ENCODE measurements at regions not wholly inside any gene's neighbourhood (a gene's known extent, or its start where the extent isn't known, plus 50 kb on each side); places are given as distances from the start of the nearest gene placed in this dataset.

DNA sequence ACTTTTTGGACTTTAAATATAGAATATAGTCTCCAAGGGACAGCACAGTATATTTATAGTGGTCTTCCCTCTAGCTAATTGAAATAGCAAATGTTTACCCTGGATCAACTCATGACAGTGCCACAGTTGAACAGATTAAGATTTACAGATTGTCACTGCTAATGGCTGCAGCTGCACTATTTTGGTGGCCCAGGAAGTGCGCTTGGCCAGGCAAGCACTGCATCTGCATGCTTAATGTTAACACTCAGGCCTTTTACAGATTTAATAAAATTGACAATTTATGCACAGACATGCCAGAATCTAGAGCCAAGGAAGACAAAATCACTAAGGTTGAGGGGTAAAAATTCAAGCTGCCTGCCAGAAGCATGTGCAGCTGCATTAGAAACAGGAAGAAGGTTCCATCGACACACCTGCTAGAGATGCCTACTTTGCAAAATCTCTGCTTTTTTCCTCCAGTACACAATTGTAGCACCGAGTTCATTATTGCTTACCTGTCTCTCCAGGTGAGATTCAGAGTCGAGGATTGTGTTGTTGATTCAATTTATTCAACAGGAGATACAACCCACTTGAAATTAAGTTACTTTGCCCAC, 1042.3 kb upstream of the NRXN1 start:
- H3K36me3 ChIP-seq: no peaks in the 10 kb centered on the region
- ATAC-seq (no peak), DNase-seq (no peak)
- intact Hi-C loops (cut with DNase I): no loop called here
- no peaks in the 10 kb centered on the region for H3K9me3 ChIP-seq
- H3K27me3 ChIP-seq (ENCODE audit: low read depth): no peaks in the 10 kb centered on the region
- no peak overlapping the region for H3K27ac ChIP-seq
- TF ChIP-seq, protein P1, sequence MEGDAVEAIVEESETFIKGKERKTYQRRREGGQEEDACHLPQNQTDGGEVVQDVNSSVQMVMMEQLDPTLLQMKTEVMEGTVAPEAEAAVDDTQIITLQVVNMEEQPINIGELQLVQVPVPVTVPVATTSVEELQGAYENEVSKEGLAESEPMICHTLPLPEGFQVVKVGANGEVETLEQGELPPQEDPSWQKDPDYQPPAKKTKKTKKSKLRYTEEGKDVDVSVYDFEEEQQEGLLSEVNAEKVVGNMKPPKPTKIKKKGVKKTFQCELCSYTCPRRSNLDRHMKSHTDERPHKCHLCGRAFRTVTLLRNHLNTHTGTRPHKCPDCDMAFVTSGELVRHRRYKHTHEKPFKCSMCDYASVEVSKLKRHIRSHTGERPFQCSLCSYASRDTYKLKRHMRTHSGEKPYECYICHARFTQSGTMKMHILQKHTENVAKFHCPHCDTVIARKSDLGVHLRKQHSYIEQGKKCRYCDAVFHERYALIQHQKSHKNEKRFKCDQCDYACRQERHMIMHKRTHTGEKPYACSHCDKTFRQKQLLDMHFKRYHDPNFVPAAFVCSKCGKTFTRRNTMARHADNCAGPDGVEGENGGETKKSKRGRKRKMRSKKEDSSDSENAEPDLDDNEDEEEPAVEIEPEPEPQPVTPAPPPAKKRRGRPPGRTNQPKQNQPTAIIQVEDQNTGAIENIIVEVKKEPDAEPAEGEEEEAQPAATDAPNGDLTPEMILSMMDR (IDR thresholded peaks at IDR 0.05): no peak
- H3K4me3 ChIP-seq: no peak overlapping the region
- no peaks in the 10 kb centered on the region for H3K4me1 ChIP-seq

DNA sequence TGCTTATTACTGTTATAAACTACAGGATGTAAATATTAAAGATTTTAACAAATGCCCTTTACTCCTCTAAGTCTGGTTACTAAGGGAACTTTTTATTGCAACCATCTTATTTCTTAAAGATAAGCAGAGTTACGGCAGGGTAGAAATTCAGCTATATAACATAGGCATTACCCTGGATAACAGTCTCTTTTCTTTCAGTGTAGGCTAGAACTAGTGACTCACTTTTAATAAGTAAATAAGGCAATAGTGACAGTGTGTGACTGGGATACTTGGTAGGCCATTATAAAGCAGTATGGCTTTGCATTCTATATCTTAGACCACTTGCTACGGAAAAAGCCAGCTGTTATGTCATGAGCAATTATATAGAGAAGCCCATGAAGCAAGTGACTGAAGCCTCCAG, 1041.0 kb upstream of the NRXN1 start:
- H3K9me3 ChIP-seq: no peaks in the 10 kb centered on the region
- no peaks in the 10 kb centered on the region for H3K36me3 ChIP-seq
- TF ChIP-seq, protein P1 (IDR thresholded peaks at IDR 0.05): no peak
- ATAC-seq (no peak), DNase-seq (no peak)
- no peak overlapping the region for H3K4me3 ChIP-seq
- intact Hi-C loops (cut with DNase I): no loop called here
- no peak overlapping the region for H3K27ac ChIP-seq
- no peaks in the 10 kb centered on the region for H3K27me3 ChIP-seq (ENCODE audit: low read depth)
- H3K4me1 ChIP-seq: no peaks in the 10 kb centered on the region

DNA sequence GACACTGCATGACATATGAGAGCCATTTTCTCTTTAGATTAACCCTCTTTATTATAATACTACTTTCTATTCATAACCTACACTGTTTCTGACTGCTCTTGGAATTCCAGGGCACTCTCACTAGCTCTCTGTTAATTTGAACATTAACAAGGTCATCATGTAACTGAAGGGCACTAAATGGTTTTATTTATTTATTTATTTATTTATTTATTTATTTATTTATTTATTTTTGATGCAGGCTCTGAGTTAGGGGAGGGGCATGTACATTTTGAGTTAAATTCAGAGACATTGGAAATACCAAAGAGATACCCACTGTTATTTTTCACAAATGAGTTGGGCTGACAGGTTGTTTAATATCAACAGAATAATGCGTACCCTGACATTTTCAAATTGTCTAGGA, 1038.7 kb upstream of the NRXN1 start:
- Histone ChIP-seq H3K4me3 (no peak overlapping the region), H3K27me3 (ENCODE audit: low read depth) (no peaks in the 10 kb centered on the region), H3K4me1 (no peaks in the 10 kb centered on the region), H3K36me3 (no peaks in the 10 kb centered on the region), H3K27ac (no peak overlapping the region), H3K9me3 (no peaks in the 10 kb centered on the region)
- TF ChIP-seq, protein P1 (IDR thresholded peaks at IDR 0.05): no peak
- DNase-seq (no peak), ATAC-seq (no peak)
- intact Hi-C loops (cut with DNase I): no loop called here

DNA sequence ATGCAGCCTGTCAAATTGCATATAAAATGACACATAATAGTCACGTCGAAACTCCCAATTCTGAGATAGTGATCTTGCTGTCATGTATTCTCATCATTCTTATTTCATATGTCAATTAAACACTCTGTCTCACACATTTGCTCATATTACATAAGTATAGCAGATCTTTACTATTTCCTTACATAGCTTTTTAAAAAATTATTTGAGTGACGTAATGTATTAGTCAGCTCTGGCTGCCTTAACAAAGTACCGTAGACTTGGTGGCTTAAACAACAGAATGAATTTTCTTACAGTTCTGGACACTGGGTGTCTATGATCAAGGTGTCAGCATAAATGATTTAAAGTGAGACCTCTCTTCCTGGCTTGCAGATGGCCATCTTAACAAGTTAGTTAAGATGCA, 1032.3 kb upstream of the NRXN1 start:
- H3K4me1 ChIP-seq: no peaks in the 10 kb centered on the region
- DNase-seq: no peak
- intact Hi-C loops (cut with DNase I): no loop called here
- TF ChIP-seq, protein P1 (IDR thresholded peaks at IDR 0.05): no peak
- H3K27me3 ChIP-seq (ENCODE audit: low read depth): no peaks in the 10 kb centered on the region
- no peak overlapping the region for H3K4me3 ChIP-seq
- H3K36me3 ChIP-seq: no peaks in the 10 kb centered on the region
- H3K9me3 ChIP-seq: no peaks in the 10 kb centered on the region
- no peak overlapping the region for H3K27ac ChIP-seq
- ATAC-seq: no peak

DNA sequence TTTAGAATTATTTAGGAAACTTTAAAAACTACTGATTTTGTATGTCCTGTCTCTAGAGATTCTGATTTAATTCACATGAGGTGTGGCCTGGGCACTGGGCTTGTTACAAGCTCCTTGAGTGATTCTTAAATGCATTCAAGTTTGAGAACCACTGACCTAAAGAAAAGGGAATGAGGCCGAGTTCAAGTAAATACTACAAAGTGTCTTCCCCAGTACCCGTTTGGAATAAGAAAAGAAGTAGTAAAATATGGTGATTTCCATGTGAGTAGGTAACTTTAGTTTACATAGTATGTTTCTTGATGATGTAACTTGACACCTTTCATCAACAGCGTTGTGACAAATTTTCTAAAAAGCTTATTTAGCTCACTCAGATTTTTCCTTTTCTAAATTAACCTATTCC, 1022.9 kb upstream of the NRXN1 start:
- no peak overlapping the region for H3K4me3 ChIP-seq
- H3K27ac ChIP-seq: no peak overlapping the region
- ATAC-seq: no peak
- no peaks in the 10 kb centered on the region for H3K36me3 ChIP-seq
- TF ChIP-seq, protein P1 (IDR thresholded peaks at IDR 0.05): no peak
- peaks cover 3% of the 10 kb centered on the region for H3K9me3 ChIP-seq
- H3K4me1 ChIP-seq: no peaks in the 10 kb centered on the region
- intact Hi-C loops (cut with DNase I): no loop called here
- no peaks in the 10 kb centered on the region for H3K27me3 ChIP-seq (ENCODE audit: low read depth)
- no peak for DNase-seq

DNA sequence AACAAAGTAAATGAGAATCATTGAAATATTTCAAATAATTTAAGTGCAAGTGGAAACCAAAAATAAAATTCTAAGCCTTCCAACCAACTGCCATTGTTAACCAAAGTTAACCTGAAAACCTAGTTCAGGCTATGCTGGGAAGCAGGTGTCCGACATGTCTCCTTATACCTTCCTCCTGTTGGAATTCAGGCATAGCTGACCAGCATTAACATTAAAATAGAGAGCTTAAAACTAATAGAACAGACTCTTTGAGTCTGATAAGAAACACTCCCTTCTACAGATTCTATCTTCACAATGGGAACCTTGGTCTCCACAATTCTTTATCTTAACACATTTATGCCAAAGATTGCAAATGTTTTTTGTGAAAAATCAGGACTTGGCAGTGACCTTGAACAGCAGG, 1004.9 kb upstream of the NRXN1 start:
- TF ChIP-seq, protein P1 (IDR thresholded peaks at IDR 0.05): no peak
- no peak for ATAC-seq
- no peaks in the 10 kb centered on the region for H3K36me3 ChIP-seq
- H3K4me3 ChIP-seq: no peak overlapping the region
- H3K9me3 ChIP-seq: no peaks in the 10 kb centered on the region
- DNase-seq: no peak
- H3K27me3 ChIP-seq (ENCODE audit: low read depth): no peaks in the 10 kb centered on the region
- no peak overlapping the region for H3K27ac ChIP-seq
- no peaks in the 10 kb centered on the region for H3K4me1 ChIP-seq
- intact Hi-C loops (cut with DNase I): no loop called here
